H9 (cell line): ENCODE measurements at regions not wholly inside any gene's neighbourhood (a gene's known extent, or its start where the extent isn't known, plus 50 kb on each side); places are given as distances from the start of the nearest gene placed in this dataset.

Source experiments
- DNase-seq: peaks from one replicate; pipeline ENCODE4 v3.0.0-alpha.2; 2017
- H2AFZ ChIP-seq: one replicate; pipeline ENCODE4 v1.6.1; 2013; ENCODE audit warnings: mild to moderate bottlenecking, low read length, control low read depth, moderate library complexity
- H2AK5ac ChIP-seq: 2 replicates; pipeline ENCODE4 v1.6.1; 2013; ENCODE audit warnings: low read length, control low read depth, mixed read lengths; ENCODE audit not compliant: insufficient read length
- H2BK120ac ChIP-seq: one replicate; pipeline ENCODE4 v1.6.1; 2013; ENCODE audit warnings: low read depth, mild to moderate bottlenecking, low read length, control low read depth, inconsistent platforms; ENCODE audit not compliant: poor library complexity, severe bottlenecking
- H2BK12ac ChIP-seq: 2 replicates; pipeline ENCODE4 v1.6.1; 2013; ENCODE audit warnings: low read length, control low read depth, mixed read lengths, low read depth; ENCODE audit not compliant: insufficient read length
- H2BK15ac ChIP-seq: 2 replicates; pipeline ENCODE4 v1.6.1; 2013; ENCODE audit warnings: low read depth, low read length, control low read depth
- H2BK20ac ChIP-seq: one replicate; pipeline ENCODE4 v1.6.1; 2013; ENCODE audit warnings: low read depth, mild to moderate bottlenecking, low read length, control low read depth, inconsistent platforms; ENCODE audit not compliant: poor library complexity, severe bottlenecking
- H2BK5ac ChIP-seq: 2 replicates; pipeline ENCODE4 v1.6.1; 2013; ENCODE audit warnings: low read length, control low read depth, mixed read lengths; ENCODE audit not compliant: insufficient read length
- H3K14ac ChIP-seq: 2 replicates; pipeline ENCODE4 v1.6.1; 2013; ENCODE audit warnings: low read length, control low read depth; ENCODE audit not compliant: insufficient read depth
- H3K18ac ChIP-seq: 2 replicates; pipeline ENCODE4 v1.6.1; 2013; ENCODE audit warnings: low read depth, mild to moderate bottlenecking, mixed read lengths, low read length, control low read depth; ENCODE audit not compliant: insufficient read length
- H3K23ac ChIP-seq: 2 replicates; pipeline ENCODE4 v1.6.1; 2013; ENCODE audit warnings: low read length, control low read depth, mixed read lengths, low read depth; ENCODE audit not compliant: insufficient read length
- H3K23me2 ChIP-seq: 2 replicates; pipeline ENCODE4 v1.6.1; 2013; ENCODE audit warnings: low read depth, mild to moderate bottlenecking, mixed read lengths, low read length, control low read depth; ENCODE audit not compliant: insufficient read length, poor library complexity, severe bottlenecking
- H3K27ac ChIP-seq: 2 replicates; pipeline ENCODE4 v1.5.1; 2013; ENCODE audit warnings: low read length, control low read depth, mixed read lengths, low read depth; ENCODE audit not compliant: insufficient read length
- H3K27me3 ChIP-seq: 2 replicates; pipeline ENCODE4 v1.6.1; 2013; ENCODE audit warnings: low read length, control low read depth, inconsistent platforms; ENCODE audit not compliant: insufficient read depth
- H3K4ac ChIP-seq: 2 replicates; pipeline ENCODE4 v1.6.1; 2013; ENCODE audit warnings: low read depth, mild to moderate bottlenecking, control low read depth, inconsistent platforms, low read length, moderate library complexity
- H3K4me1 ChIP-seq: 2 replicates; pipeline ENCODE4 v1.6.1; 2013; ENCODE audit warnings: low read length, control low read depth, inconsistent platforms; ENCODE audit not compliant: insufficient read depth
- H3K4me2 ChIP-seq: 2 replicates; pipeline ENCODE4 v1.6.1; 2013; ENCODE audit warnings: low read length, control low read depth, mixed read lengths; ENCODE audit not compliant: insufficient read length, insufficient read depth
- H3K56ac ChIP-seq: 2 replicates; pipeline ENCODE4 v1.6.1; 2013; ENCODE audit warnings: low read depth, mild to moderate bottlenecking, mixed read lengths, low read length, control low read depth; ENCODE audit not compliant: insufficient read length
- H3K79me1 ChIP-seq: 2 replicates; pipeline ENCODE4 v1.6.1; 2013; ENCODE audit warnings: low read depth, mild to moderate bottlenecking, moderate library complexity, low read length, control low read depth, inconsistent platforms; ENCODE audit not compliant: insufficient read depth, poor library complexity, severe bottlenecking
- H3K79me2 ChIP-seq: 2 replicates; pipeline ENCODE4 v1.6.1; 2013; ENCODE audit warnings: low read length, control low read depth, inconsistent platforms; ENCODE audit not compliant: insufficient read depth
- H3K9ac ChIP-seq: 2 replicates; pipeline ENCODE4 v1.6.1; 2013; ENCODE audit warnings: low read length, control low read depth, mixed read lengths; ENCODE audit not compliant: insufficient read length; ENCODE audit errors: extremely low read depth
- H3K9me3 ChIP-seq: one replicate; pipeline ENCODE4 v1.6.1; 2013; ENCODE audit warnings: low read depth, low read length, inconsistent platforms; ENCODE audit not compliant: control insufficient read depth
- H3T11ph ChIP-seq: one replicate; pipeline ENCODE4 v1.6.1; 2013; ENCODE audit warnings: mild to moderate bottlenecking, low read length, control low read depth, inconsistent platforms
- H4K20me1 ChIP-seq: one replicate; pipeline ENCODE4 v1.6.1; 2013; ENCODE audit not compliant: control insufficient read depth, insufficient read length, insufficient read depth
- H4K5ac ChIP-seq: 2 replicates; pipeline ENCODE4 v1.6.1; 2013; ENCODE audit warnings: low read depth, mild to moderate bottlenecking, mixed read lengths, low read length, control low read depth; ENCODE audit not compliant: insufficient read length
- H4K8ac ChIP-seq: replicated peaks from 2 replicates; pipeline ENCODE4 v1.6.1; 2013; ENCODE audit warnings: low read length, control low read depth, mixed read lengths, low read depth; ENCODE audit not compliant: insufficient read length
- H4K91ac ChIP-seq: 2 replicates; pipeline ENCODE4 v1.6.1; 2013; ENCODE audit warnings: low read depth, mild to moderate bottlenecking, moderate library complexity, mixed read lengths, low read length, control low read depth; ENCODE audit not compliant: insufficient read length
- H3K27ac Mint-ChIP-seq, 3 experiments: 2 replicates in 2 of 3; 3 replicates in 1 of 3; pipeline ENCODE4 v1.8.0; 2020 to 2021; ENCODE audit warnings: mixed read lengths in 3 of 3, mild to moderate bottlenecking in 1 of 3, moderate library complexity in 1 of 3
- H3K27me3 Mint-ChIP-seq: 2 replicates; pipeline ENCODE4 v1.8.0; 2021; ENCODE audit warnings: low read depth, mild to moderate bottlenecking, moderate library complexity, mixed read lengths
- H3K36me3 Mint-ChIP-seq, 3 experiments: 2 replicates in 2 of 3; 3 replicates in 1 of 3; pipeline ENCODE4 v1.8.0; 2020 to 2021; ENCODE audit warnings: low read depth in 3 of 3, mixed read lengths in 3 of 3; ENCODE audit not compliant: insufficient read depth in 1 of 3
- H3K4me1 Mint-ChIP-seq, 2 experiments: 2 replicates each; pipeline ENCODE4 v1.8.0; 2020; ENCODE audit warnings: mixed read lengths in 2 of 2
- H3K4me3 Mint-ChIP-seq, 2 experiments: 2 replicates in 1 of 2; 3 replicates in 1 of 2; pipeline ENCODE4 v1.8.0; 2020 to 2021; ENCODE audit warnings: mild to moderate bottlenecking in 2 of 2, mixed read lengths in 2 of 2, moderate library complexity in 1 of 2
- H3K9me3 Mint-ChIP-seq, 2 experiments: 2 replicates in 1 of 2; 3 replicates in 1 of 2; pipeline ENCODE4 v1.8.0; 2020; ENCODE audit warnings: mild to moderate bottlenecking in 2 of 2, mixed read lengths in 2 of 2, moderate library complexity in 1 of 2
- WGBS: extraction: QIAGEN DNeasy Blood & Tissue Kit; methylation state at CpG from one replicate; pipeline ENCODE4 v1.1.7; 2013; ENCODE audit warnings: missing lambda C conversion rate, low lambda C conversion rate, mixed read lengths; ENCODE audit not compliant: insufficient read length; ENCODE audit errors: extremely low coverage; 5-methylcytosine and 5-hydroxymethylcytosine counted together
- TF ChIP-seq, protein P1 (sequence below): fragments of 200-600 bp; sonication (generic); conservative IDR thresholded peaks from 3 replicates; pipeline ENCODE4 v1.8.0; 2021; ENCODE audit warnings: antibody characterized with exemption, mild to moderate bottlenecking

DNA sequence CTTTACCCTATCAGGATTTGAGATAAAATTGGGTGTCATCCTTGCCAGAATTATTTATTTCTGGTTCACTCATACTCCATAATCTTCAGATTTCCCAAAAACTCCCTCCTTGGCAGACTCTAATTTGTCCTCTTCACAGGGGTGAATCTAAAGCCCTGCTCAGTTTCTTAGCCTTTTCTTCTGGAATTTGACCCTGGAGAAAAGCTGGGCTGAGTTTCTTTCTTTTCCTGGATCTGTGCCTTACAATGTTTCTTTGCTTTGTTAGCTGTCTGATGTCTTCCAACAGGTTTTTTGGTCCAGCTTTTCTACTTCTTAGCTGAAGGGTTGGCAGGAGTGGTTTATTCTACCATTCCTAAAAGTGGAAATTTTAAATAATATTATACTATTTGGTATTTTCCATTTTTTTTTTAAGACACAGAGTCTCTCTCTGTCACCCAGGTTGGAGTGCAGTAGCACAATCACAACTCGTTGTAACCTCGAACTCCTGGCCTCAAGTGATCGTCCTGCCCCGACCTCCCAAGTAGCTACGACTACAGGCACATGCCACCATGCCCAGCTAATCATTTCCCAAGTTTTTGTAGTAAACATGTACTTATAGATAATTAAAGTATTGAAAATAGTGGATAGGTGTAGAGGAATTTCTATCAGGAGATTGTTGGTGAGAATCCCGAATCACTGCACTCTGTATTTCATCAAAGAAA lies 138.4 kb upstream of the TWIST2 start:
- Histone ChIP-seq H3K4me1 (no peaks in the 10 kb centered on the region), H4K8ac (no peak overlapping the region), H4K5ac (no peak overlapping the region), H3K4ac (no peak overlapping the region), H3K56ac (no peak overlapping the region), H3K9me3 (no peaks in the 10 kb centered on the region), H3K27me3 (no peaks in the 10 kb centered on the region), H3T11ph (no peak overlapping the region), H3K4me2 (no peak overlapping the region), H2BK12ac (no peak overlapping the region), H3K79me1 (no peaks in the 10 kb centered on the region), H3K23ac (no peak overlapping the region), H3K9ac (no peak overlapping the region), H2BK5ac (no peak overlapping the region), H3K79me2 (no peaks in the 10 kb centered on the region), H4K91ac (no peak overlapping the region), H3K23me2 (no peaks in the 10 kb centered on the region), H2AFZ (no peak overlapping the region), H3K18ac (no peak overlapping the region), H2BK20ac (no peak overlapping the region), H2BK15ac (no peak overlapping the region), H3K27ac (no peak overlapping the region), H3K14ac (no peak overlapping the region), H2AK5ac (no peak overlapping the region), H4K20me1 (no peaks in the 10 kb centered on the region), H2BK120ac (no peak overlapping the region)
- no peaks in the 10 kb centered on the region for H3K4me1 Mint-ChIP-seq
- DNase-seq = no peak
- peaks cover 17% of the 10 kb centered on the region for H3K27me3 Mint-ChIP-seq
- no peaks in the 10 kb centered on the region for H3K9me3 Mint-ChIP-seq
- TF ChIP-seq, protein P1, sequence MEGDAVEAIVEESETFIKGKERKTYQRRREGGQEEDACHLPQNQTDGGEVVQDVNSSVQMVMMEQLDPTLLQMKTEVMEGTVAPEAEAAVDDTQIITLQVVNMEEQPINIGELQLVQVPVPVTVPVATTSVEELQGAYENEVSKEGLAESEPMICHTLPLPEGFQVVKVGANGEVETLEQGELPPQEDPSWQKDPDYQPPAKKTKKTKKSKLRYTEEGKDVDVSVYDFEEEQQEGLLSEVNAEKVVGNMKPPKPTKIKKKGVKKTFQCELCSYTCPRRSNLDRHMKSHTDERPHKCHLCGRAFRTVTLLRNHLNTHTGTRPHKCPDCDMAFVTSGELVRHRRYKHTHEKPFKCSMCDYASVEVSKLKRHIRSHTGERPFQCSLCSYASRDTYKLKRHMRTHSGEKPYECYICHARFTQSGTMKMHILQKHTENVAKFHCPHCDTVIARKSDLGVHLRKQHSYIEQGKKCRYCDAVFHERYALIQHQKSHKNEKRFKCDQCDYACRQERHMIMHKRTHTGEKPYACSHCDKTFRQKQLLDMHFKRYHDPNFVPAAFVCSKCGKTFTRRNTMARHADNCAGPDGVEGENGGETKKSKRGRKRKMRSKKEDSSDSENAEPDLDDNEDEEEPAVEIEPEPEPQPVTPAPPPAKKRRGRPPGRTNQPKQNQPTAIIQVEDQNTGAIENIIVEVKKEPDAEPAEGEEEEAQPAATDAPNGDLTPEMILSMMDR = no peak
- WGBS = no CpG with 5 or more reads among the region's 6 CpGs
- no peak overlapping the region for H3K4me3 Mint-ChIP-seq
- H3K36me3 Mint-ChIP-seq = no peaks in the 10 kb centered on the region
- H3K27ac Mint-ChIP-seq = no peak overlapping the region
